ENCODE measurements at regions not wholly inside any gene's neighbourhood (a gene's known extent, or its start where the extent isn't known, plus 50 kb on each side); places are given as distances from the start of the nearest gene placed in this dataset.

GRCh38 chr7:142477079-142477651 lies 219.3 kb upstream of the PRSS58 start:
- FAIRE-seq (no peak), DNase-seq (ENCODE audit: low read depth, low spot score) (no peak)
- no peak overlapping the region for H3K4me2 ChIP-seq (ENCODE audit: control insufficient read depth, extremely low read depth, insufficient read depth, low read depth, low read length)
- H3K9ac ChIP-seq (ENCODE audit: control insufficient read depth, extremely low read depth, insufficient read depth, low read length) = no peak overlapping the region
- H3K9me1 ChIP-seq (ENCODE audit: control insufficient read depth, extremely low read depth, insufficient read depth, low read length) = no peaks in the 10 kb centered on the region
- no peaks in the 10 kb centered on the region for H3K79me2 ChIP-seq (ENCODE audit: control insufficient read depth, insufficient read depth, low read length)
- no peaks in the 10 kb centered on the region for H3K36me3 ChIP-seq (ENCODE audit: control insufficient read depth in 2 of 2, extremely low read depth in 1 of 2, insufficient read depth in 2 of 2, low read length in 2 of 2)
- no peak overlapping the region for H2AFZ ChIP-seq (ENCODE audit: control insufficient read depth, low read length)
- no peak overlapping the region for H3K27ac ChIP-seq (ENCODE audit: control insufficient read depth, insufficient read depth, low read length)
- no peaks in the 10 kb centered on the region for H3K27me3 ChIP-seq (ENCODE audit: control insufficient read depth, extremely low read depth, insufficient read depth, low read length)
- H4K20me1 ChIP-seq (ENCODE audit: control insufficient read depth, extremely low read depth, insufficient read depth, low read length) = no peaks in the 10 kb centered on the region
- no peaks in the 10 kb centered on the region for H3K4me1 ChIP-seq (ENCODE audit: control insufficient read depth, extremely low read depth, insufficient read depth, low read length)
- no peaks in the 10 kb centered on the region for H3K9me3 ChIP-seq (ENCODE audit: control insufficient read depth, low read depth, low read length)
- TF ChIP-seq CTCF (optimal IDR thresholded peaks at IDR 0.05 in 1 of 3, IDR thresholded peaks at IDR 0.05 in 1 of 3, conservative IDR thresholded peaks at IDR 0.05 in 1 of 3; ENCODE audit: extremely low read depth in 1 of 3, insufficient read depth in 2 of 3, low read length in 3 of 3) = no peak
- no peak for TF ChIP-seq EZH2 (IDR thresholded peaks at IDR 0.05; ENCODE audit: low read length)
- dilution Hi-C loops (cut with MboI; ENCODE audit: extremely low pct_ligation_motif_present, low sequenced_read_pairs) = no loop called here
- H3K4me3 ChIP-seq (ENCODE audit: control insufficient read depth in 2 of 3, extremely low read depth in 1 of 3, insufficient read depth in 2 of 3, low read depth in 1 of 3, low read length in 3 of 3) = no peak overlapping the region

- H2AFZ ChIP-seq (ENCODE audit: control insufficient read depth, low read length) = no peak overlapping the region
- FAIRE-seq = no peak
These were observed 218.2 kb upstream of the PRSS58 start for GRCh38 chr7:142476077-142476476.

More at GRCh38 chr7:142476077-142476476, 218.2 kb upstream of the PRSS58 start:
- Histone ChIP-seq H3K27ac (ENCODE audit: control insufficient read depth, insufficient read depth, low read length) (no peak overlapping the region), H3K9ac (ENCODE audit: control insufficient read depth, extremely low read depth, insufficient read depth, low read length) (no peak overlapping the region), H4K20me1 (ENCODE audit: control insufficient read depth, extremely low read depth, insufficient read depth, low read length) (no peaks in the 10 kb centered on the region), H3K4me2 (ENCODE audit: control insufficient read depth, extremely low read depth, insufficient read depth, low read depth, low read length) (no peak overlapping the region), H3K36me3 (ENCODE audit: control insufficient read depth in 2 of 2, extremely low read depth in 1 of 2, insufficient read depth in 2 of 2, low read length in 2 of 2) (no peaks in the 10 kb centered on the region), H3K9me3 (ENCODE audit: control insufficient read depth, low read depth, low read length) (no peaks in the 10 kb centered on the region), H3K4me3 (ENCODE audit: control insufficient read depth in 2 of 3, extremely low read depth in 1 of 3, insufficient read depth in 2 of 3, low read depth in 1 of 3, low read length in 3 of 3) (no peak overlapping the region), H3K4me1 (ENCODE audit: control insufficient read depth, extremely low read depth, insufficient read depth, low read length) (no peaks in the 10 kb centered on the region), H3K79me2 (ENCODE audit: control insufficient read depth, insufficient read depth, low read length) (no peaks in the 10 kb centered on the region), H3K27me3 (ENCODE audit: control insufficient read depth, extremely low read depth, insufficient read depth, low read length) (no peaks in the 10 kb centered on the region), H3K9me1 (ENCODE audit: control insufficient read depth, extremely low read depth, insufficient read depth, low read length) (no peaks in the 10 kb centered on the region)
- dilution Hi-C loops (cut with MboI; ENCODE audit: extremely low pct_ligation_motif_present, low sequenced_read_pairs) = no loop called here
- no peak for TF ChIP-seq EZH2 (IDR thresholded peaks at IDR 0.05; ENCODE audit: low read length)
- TF ChIP-seq CTCF (optimal IDR thresholded peaks at IDR 0.05 in 1 of 3, IDR thresholded peaks at IDR 0.05 in 1 of 3, conservative IDR thresholded peaks at IDR 0.05 in 1 of 3; ENCODE audit: extremely low read depth in 1 of 3, insufficient read depth in 2 of 3, low read length in 3 of 3) = no peak
- DNase-seq (ENCODE audit: low read depth, low spot score) = no peak
